Omental fat pad (tissue), 3 donors: ENCODE measurements at regions not wholly inside any gene's neighbourhood (a gene's known extent, or its start where the extent isn't known, plus 50 kb on each side); places are given as distances from the start of the nearest gene placed in this dataset.

Experiments
- ATAC-seq: fragments of 150-250 bp; one replicate; pipeline ENCODE4 v1.9.1; 2016; ENCODE audit warnings: mild to moderate bottlenecking, moderate library complexity; ENCODE audit not compliant: low FRiP score
- DNase-seq: peaks from one replicate; pipeline ENCODE4 v3.0.0-alpha.2; 2019; ENCODE audit warnings: low spot score
- TF ChIP-seq, protein P1 (sequence below), 3 donors: fragments of 450-650 bp; IDR thresholded peaks; one replicate each; pipeline ENCODE4 v1.5.1; 2016 to 2017; ENCODE audit warnings: antibody characterized with exemption in 3 of 3, mild to moderate bottlenecking in 3 of 3, moderate library complexity in 2 of 3

DNA sequence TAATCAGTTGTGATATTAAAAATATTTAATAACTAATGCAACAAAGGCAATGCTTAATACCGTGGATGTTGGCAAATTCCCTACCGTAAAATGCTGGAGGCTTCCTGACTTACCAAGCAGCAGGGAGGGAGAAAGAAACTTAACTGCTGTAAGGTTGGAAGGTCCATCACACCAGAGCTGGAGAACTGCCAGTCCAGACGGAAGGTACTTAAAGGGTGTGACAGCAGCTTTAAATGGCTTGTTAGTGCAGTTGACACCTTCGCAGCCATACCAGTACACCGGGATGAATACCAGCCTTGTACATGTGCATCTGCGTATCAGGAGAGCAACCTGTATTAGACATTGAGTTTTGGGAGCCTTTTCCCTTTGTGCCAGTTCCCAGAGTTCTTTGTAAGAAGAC is 269.5 kb upstream of the NCAM2 start:
- ATAC-seq, result no peak
- no peak for DNase-seq
- TF ChIP-seq, protein P1, sequence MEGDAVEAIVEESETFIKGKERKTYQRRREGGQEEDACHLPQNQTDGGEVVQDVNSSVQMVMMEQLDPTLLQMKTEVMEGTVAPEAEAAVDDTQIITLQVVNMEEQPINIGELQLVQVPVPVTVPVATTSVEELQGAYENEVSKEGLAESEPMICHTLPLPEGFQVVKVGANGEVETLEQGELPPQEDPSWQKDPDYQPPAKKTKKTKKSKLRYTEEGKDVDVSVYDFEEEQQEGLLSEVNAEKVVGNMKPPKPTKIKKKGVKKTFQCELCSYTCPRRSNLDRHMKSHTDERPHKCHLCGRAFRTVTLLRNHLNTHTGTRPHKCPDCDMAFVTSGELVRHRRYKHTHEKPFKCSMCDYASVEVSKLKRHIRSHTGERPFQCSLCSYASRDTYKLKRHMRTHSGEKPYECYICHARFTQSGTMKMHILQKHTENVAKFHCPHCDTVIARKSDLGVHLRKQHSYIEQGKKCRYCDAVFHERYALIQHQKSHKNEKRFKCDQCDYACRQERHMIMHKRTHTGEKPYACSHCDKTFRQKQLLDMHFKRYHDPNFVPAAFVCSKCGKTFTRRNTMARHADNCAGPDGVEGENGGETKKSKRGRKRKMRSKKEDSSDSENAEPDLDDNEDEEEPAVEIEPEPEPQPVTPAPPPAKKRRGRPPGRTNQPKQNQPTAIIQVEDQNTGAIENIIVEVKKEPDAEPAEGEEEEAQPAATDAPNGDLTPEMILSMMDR (IDR thresholded peaks at IDR 0.05), result no peak

DNA sequence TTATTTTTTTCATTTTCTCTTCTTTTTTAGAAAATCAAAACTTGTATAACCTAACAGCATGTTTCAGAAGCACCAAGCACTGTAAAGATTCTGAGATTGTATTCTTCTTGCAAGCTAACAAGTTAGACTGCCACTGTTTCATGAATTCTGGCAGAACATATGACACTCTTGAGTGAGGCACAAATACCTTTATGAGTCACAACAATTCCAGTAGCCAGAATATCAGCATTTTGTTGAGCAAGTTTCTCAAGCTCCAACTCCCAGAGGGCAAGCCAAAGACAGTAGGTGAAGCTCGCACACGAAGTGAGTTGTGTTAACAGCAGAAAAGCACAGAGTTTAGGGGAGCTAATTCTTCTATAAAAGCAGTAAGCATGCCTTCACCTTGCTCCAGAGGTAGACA is 268.8 kb upstream of the NCAM2 start:
- DNase-seq (no peak), ATAC-seq (no peak)
- TF ChIP-seq, protein P1 (IDR thresholded peaks at IDR 0.05), result no peak

DNA sequence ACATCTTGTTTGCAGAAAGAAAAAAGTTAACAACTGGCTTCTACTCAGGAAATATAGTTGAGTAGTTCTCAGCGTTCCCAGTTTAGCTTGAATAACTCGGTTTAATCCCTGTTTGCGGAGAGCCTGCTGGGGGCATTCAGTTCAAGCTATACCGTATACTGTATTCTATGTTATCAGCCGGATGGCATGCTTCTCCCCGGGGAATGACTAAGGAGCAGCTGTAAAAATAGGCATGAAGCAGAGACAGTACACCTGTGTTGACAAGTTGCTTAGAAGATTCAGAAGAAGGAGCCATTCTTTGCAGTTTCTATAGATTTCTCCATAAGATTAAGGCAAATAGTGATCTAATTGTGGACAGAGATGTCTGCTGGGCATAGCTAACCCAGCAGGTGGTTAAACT is 267.8 kb upstream of the NCAM2 start:
- TF ChIP-seq, protein P1 (IDR thresholded peaks at IDR 0.05), result no peak
- no peak for ATAC-seq

DNA sequence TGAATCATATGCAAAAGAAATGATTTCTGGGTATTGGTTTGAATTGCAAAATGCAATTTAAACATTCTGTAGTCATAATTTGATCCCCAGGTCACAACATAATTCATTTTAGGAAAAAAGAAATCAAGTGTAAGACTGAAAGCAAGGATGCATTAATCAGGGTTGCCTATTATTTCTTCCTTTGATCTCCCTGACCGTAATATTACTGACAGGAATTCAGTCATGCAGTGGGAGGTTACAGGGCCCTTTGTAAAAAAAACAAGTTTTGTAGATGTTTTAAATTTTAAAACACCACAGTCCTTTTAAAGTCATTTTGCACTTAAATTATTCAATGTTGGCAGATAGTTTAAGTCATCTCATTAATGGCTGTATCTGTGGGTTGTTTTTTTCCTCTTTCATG is 263.0 kb upstream of the NCAM2 start:
- TF ChIP-seq, protein P1 (IDR thresholded peaks at IDR 0.05), result no peak
- DNase-seq (no peak), ATAC-seq (no peak)

More for the DNA sequence above, 267.8 kb upstream of the NCAM2 start:
- no peak for DNase-seq

DNA sequence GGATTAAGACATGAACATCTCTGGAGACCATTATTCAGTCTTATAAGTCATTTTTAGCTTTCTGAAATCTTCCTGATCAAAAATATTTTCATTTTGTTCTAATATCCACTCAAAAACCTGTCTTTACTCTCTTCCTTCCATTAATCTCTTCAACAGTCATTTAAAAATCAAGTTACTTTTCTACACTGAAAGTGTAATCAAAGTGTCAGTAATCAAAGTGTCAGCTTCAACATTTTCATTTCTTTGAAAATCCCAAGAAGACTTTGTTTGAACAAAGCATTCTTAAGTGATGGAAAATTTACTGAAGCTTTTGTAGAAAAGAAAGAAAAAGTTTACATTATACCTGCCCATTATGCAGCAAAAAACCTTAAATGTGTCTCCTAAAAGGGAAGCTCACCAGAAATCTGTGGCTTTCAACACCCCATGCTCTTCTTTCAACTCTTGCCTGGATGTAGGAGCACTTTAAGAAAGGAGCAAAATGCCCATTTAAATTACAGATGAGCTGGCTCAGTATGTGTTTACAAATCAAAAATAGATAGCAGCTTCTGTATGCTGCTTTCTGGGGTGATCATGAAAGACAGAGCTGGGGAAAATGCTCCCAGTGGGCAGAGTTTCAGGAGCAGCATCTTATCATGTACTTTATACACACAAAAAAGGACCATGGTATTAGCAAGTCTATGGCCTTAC is 260.8 kb upstream of the NCAM2 start:
- TF ChIP-seq, protein P1 (IDR thresholded peaks at IDR 0.05), result no peak
- DNase-seq, result no peak
- no peak for ATAC-seq

DNA sequence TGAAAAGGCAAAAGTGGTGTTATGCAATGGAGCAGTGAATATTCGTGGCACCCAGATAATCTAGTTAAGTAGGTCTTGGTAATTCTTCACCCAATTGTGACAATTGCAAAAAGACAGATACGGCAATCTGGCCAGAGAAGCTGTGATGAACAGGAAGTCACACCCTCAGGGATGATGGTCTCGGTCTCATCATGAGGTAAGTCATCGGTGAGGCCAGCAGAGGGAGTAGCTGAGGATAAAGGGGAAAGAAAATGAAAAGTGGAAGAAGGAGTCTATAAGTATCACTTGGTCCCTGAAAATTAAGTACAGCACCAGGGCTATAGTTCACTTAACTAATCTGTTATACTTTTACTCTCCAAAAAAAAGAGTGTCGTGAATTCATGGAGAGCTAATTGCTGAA is 258.8 kb upstream of the NCAM2 start:
- ATAC-seq, result no peak
- TF ChIP-seq, protein P1 (IDR thresholded peaks at IDR 0.05), result no peak
- DNase-seq, result no peak

DNA sequence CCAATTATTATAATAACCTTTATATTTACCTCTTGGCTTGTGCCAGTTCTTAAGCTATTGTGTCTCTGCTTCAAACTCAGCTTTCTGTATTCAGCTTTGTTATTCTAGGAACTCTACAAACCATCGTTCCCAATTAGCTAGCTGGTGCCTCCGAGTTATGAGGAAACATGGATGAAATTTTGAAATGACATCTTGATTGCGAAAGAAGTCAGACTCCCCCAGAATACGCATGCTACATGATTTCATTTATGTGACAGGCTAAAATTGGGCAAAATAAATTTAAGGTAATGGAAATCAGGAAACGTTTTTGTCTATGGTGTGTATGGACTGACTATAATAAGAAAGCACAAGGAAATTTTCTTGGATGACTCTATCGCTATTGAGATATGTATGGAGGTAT is 256.8 kb upstream of the NCAM2 start:
- no peak for ATAC-seq

More for the DNA sequence above, 256.8 kb upstream of the NCAM2 start:
- TF ChIP-seq, protein P1 (IDR thresholded peaks at IDR 0.05), result no peak
- DNase-seq, result no peak
